Activated T-cell treated with anti-CD3 and anti-CD28 coated beads, Interleukin-2, amount 50 U/mL, for 4 hours (primary cell): ENCODE measurements at regions not wholly inside any gene's neighbourhood (a gene's known extent, or its start where the extent isn't known, plus 50 kb on each side); places are given as distances from the start of the nearest gene placed in this dataset.
"Not testable (repeated sequence)": the region's sequence is repeated elsewhere in the genome, so short reads cannot be mapped to it uniquely, and the experiment has no call there.

ENCODE experiments used
- ATAC-seq, 2 donors: fragments of 200-7000 bp; cut with Tn5 transposase; one replicate each; pipeline ENCODE4 v1.10.0; 2021
- DNase-seq: peaks from one replicate; pipeline ENCODE4 v3.0.0-alpha.2; 2020
- H3K27me3 Mint-ChIP-seq: one replicate; pipeline ENCODE4 v1.8.0; 2021; ENCODE audit warnings: low read depth, mixed read lengths
- H3K36me3 Mint-ChIP-seq: one replicate; pipeline ENCODE4 v1.8.0; 2022; ENCODE audit warnings: mixed read lengths; ENCODE audit not compliant: insufficient read depth
- H3K4me1 Mint-ChIP-seq: one replicate; pipeline ENCODE4 v1.8.0; 2021; ENCODE audit warnings: low read depth, mixed read lengths
- H3K4me3 Mint-ChIP-seq: one replicate; pipeline ENCODE4 v1.8.0; 2021; ENCODE audit warnings: mild to moderate bottlenecking, moderate library complexity, mixed read lengths
- H3K9me3 Mint-ChIP-seq: one replicate; pipeline ENCODE4 v1.8.0; 2021; ENCODE audit warnings: mixed read lengths

GRCh38 chr7:115354925-115355324 lies 433.0 kb downstream of the MDFIC start:
- no peak for ATAC-seq
- Mint-ChIP-seq H3K36me3 (no peaks in the 10 kb centered on the region), H3K9me3 (no peaks in the 10 kb centered on the region)

GRCh38 chr7:115352375-115352774 lies 430.5 kb downstream of the MDFIC start:
- H3K9me3 Mint-ChIP-seq = no peaks in the 10 kb centered on the region
- H3K27me3 Mint-ChIP-seq = no peaks in the 10 kb centered on the region
- no peak for DNase-seq
- no peak for ATAC-seq
- H3K4me3 Mint-ChIP-seq = no peak overlapping the region
- H3K4me1 Mint-ChIP-seq = no peaks in the 10 kb centered on the region
- H3K36me3 Mint-ChIP-seq = no peaks in the 10 kb centered on the region

More at GRCh38 chr7:115354925-115355324, 433.0 kb downstream of the MDFIC start:
- no peak for DNase-seq
- Mint-ChIP-seq H3K4me1 (peaks cover 8% of the 10 kb centered on the region), H3K4me3 (no peak overlapping the region), H3K27me3 (no peaks in the 10 kb centered on the region)

GRCh38 chr7:115350764-115351163 lies 428.9 kb downstream of the MDFIC start:
- H3K4me3 Mint-ChIP-seq = no peak overlapping the region
- no peaks in the 10 kb centered on the region for H3K36me3 Mint-ChIP-seq
- H3K9me3 Mint-ChIP-seq = no peaks in the 10 kb centered on the region
- no peaks in the 10 kb centered on the region for H3K27me3 Mint-ChIP-seq
- ATAC-seq (no peak), DNase-seq (no peak)
- H3K4me1 Mint-ChIP-seq = no peaks in the 10 kb centered on the region

GRCh38 chr7:115349635-115350034 lies 427.7 kb downstream of the MDFIC start:
- no peaks in the 10 kb centered on the region for H3K9me3 Mint-ChIP-seq
- H3K36me3 Mint-ChIP-seq = no peaks in the 10 kb centered on the region
- no peaks in the 10 kb centered on the region for H3K4me1 Mint-ChIP-seq
- H3K4me3 Mint-ChIP-seq = no peak overlapping the region
- DNase-seq = no peak
- no peaks in the 10 kb centered on the region for H3K27me3 Mint-ChIP-seq
- ATAC-seq = no peak

GRCh38 chr7:115346685-115347084 lies 424.8 kb downstream of the MDFIC start:
- no peaks in the 10 kb centered on the region for H3K9me3 Mint-ChIP-seq
- no peaks in the 10 kb centered on the region for H3K36me3 Mint-ChIP-seq
- H3K4me1 Mint-ChIP-seq = no peaks in the 10 kb centered on the region
- ATAC-seq = no peak
- DNase-seq = no peak
- H3K27me3 Mint-ChIP-seq = no peaks in the 10 kb centered on the region
- no peak overlapping the region for H3K4me3 Mint-ChIP-seq

GRCh38 chr7:115340828-115341227 lies 418.9 kb downstream of the MDFIC start:
- no peaks in the 10 kb centered on the region for H3K36me3 Mint-ChIP-seq
- ATAC-seq (peak; percentile 46 to 52), DNase-seq (no peak)
- no peaks in the 10 kb centered on the region for H3K27me3 Mint-ChIP-seq
- no peaks in the 10 kb centered on the region for H3K4me1 Mint-ChIP-seq
- no peaks in the 10 kb centered on the region for H3K9me3 Mint-ChIP-seq
- no peak overlapping the region for H3K4me3 Mint-ChIP-seq

GRCh38 chr7:115338016-115338415 lies 416.1 kb downstream of the MDFIC start:
- ATAC-seq = no peak
- H3K9me3 Mint-ChIP-seq = no peaks in the 10 kb centered on the region
- H3K36me3 Mint-ChIP-seq = no peaks in the 10 kb centered on the region
- no peaks in the 10 kb centered on the region for H3K4me1 Mint-ChIP-seq
- DNase-seq = no peak
- H3K4me3 Mint-ChIP-seq = no peak overlapping the region
- H3K27me3 Mint-ChIP-seq = no peaks in the 10 kb centered on the region

GRCh38 chr7:115332691-115333090 lies 410.8 kb downstream of the MDFIC start:
- no peaks in the 10 kb centered on the region for H3K36me3 Mint-ChIP-seq
- no peak overlapping the region for H3K4me3 Mint-ChIP-seq
- no peaks in the 10 kb centered on the region for H3K4me1 Mint-ChIP-seq
- DNase-seq (no peak), ATAC-seq (no peak)
- no peaks in the 10 kb centered on the region for H3K9me3 Mint-ChIP-seq
- no peaks in the 10 kb centered on the region for H3K27me3 Mint-ChIP-seq

- no peak for DNase-seq
- Mint-ChIP-seq H3K9me3 (no peaks in the 10 kb centered on the region), H3K4me1 (no peaks in the 10 kb centered on the region), H3K27me3 (no peaks in the 10 kb centered on the region), H3K4me3 (no peak overlapping the region), H3K36me3 (no peaks in the 10 kb centered on the region)
- ATAC-seq = no peak
These were observed 407.1 kb downstream of the MDFIC start for GRCh38 chr7:115329006-115329405.

- Mint-ChIP-seq H3K4me3 (no peak overlapping the region), H3K36me3 (no peaks in the 10 kb centered on the region), H3K9me3 (no peaks in the 10 kb centered on the region), H3K4me1 (no peaks in the 10 kb centered on the region), H3K27me3 (no peaks in the 10 kb centered on the region)
- DNase-seq = no peak
- ATAC-seq = no peak
These were observed 406.1 kb downstream of the MDFIC start for GRCh38 chr7:115328018-115328417.

GRCh38 chr7:115327326-115327725 lies 405.4 kb downstream of the MDFIC start:
- H3K4me1 Mint-ChIP-seq = no peaks in the 10 kb centered on the region
- H3K9me3 Mint-ChIP-seq = no peaks in the 10 kb centered on the region
- no peak overlapping the region for H3K4me3 Mint-ChIP-seq
- no peaks in the 10 kb centered on the region for H3K27me3 Mint-ChIP-seq
- DNase-seq (no peak), ATAC-seq (no peak)
- H3K36me3 Mint-ChIP-seq = no peaks in the 10 kb centered on the region

- H3K4me1 Mint-ChIP-seq = no peaks in the 10 kb centered on the region
- DNase-seq (no peak), ATAC-seq (no peak)
- no peaks in the 10 kb centered on the region for H3K9me3 Mint-ChIP-seq
- no peaks in the 10 kb centered on the region for H3K36me3 Mint-ChIP-seq
- no peak overlapping the region for H3K4me3 Mint-ChIP-seq
- peaks cover 4% of the 10 kb centered on the region for H3K27me3 Mint-ChIP-seq
These were observed 397.6 kb downstream of the MDFIC start for GRCh38 chr7:115319541-115319940.

GRCh38 chr7:115310316-115310715 lies 388.4 kb downstream of the MDFIC start:
- H3K4me1 Mint-ChIP-seq, H3K27me3 Mint-ChIP-seq, H3K36me3 Mint-ChIP-seq, H3K9me3 Mint-ChIP-seq, DNase-seq, H3K4me3 Mint-ChIP-seq, ATAC-seq: not testable (repeated sequence)

- no peak for ATAC-seq
These were observed 384.7 kb downstream of the MDFIC start for GRCh38 chr7:115306586-115306985.

GRCh38 chr7:115300231-115300870 lies 378.5 kb downstream of the MDFIC start:
- Mint-ChIP-seq H3K4me3 (no peak overlapping the region), H3K36me3 (no peaks in the 10 kb centered on the region), H3K27me3 (no peaks in the 10 kb centered on the region), H3K9me3 (peaks cover 4% of the 10 kb centered on the region), H3K4me1 (no peaks in the 10 kb centered on the region)
- DNase-seq = no peak
- ATAC-seq = no peak

More at GRCh38 chr7:115306586-115306985, 384.7 kb downstream of the MDFIC start:
- Mint-ChIP-seq H3K4me1 (no peaks in the 10 kb centered on the region), H3K36me3 (no peaks in the 10 kb centered on the region), H3K4me3 (no peak overlapping the region), H3K27me3 (no peaks in the 10 kb centered on the region), H3K9me3 (no peaks in the 10 kb centered on the region)
- DNase-seq = no peak
